ENCODE measurements at regions not wholly inside any gene's neighbourhood (a gene's known extent, or its start where the extent isn't known, plus 50 kb on each side); places are given as distances from the start of the nearest gene placed in this dataset.

DNA sequence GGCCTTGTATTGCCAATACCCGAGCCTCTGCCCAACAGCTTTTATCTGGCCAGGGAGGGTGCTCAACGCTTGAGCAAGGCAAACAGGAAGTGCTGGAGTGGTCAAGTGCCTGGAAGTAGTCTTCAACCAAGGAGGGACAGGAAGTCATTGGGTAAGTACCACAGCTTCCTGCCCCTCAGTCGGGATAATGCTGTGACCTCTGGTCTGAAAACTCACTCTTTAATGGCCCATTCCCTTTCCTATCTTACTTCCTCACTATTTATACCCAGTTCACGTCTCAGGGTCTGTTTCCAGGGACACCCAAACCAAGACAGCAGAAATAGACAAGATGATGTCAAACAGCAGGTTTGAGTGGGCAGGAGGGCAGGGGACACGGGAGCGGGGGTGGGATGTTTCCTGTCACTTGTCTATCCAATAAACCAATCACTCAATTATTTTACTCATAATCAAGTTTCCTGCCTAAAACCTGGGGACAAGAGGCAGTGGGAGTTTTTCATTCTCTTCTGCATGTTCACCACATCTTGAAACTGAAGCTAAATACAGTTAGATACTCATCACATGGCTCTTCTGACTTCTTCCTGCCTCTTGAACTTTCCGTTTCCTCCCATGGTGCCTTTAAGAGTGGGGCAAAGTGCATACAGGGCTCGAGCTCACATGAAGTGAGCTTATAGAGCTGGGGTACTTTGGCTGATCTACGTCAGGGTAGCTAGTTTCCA, 68.9 kb upstream of the CAB39 start:
- POLR2A ChIA-PET: no interaction called here
- Histone ChIP-seq H2AFZ (ENCODE audit: low read depth) (no peak overlapping the region), H3K4me2 (no peak overlapping the region), H3F3A (replicated peaks; ENCODE audit: insufficient read depth) (no peaks in the 10 kb centered on the region), H3K27ac (ENCODE audit: low read depth in 2 of 2, low read length in 1 of 2) (no peak overlapping the region), H3K9me3 (no peaks in the 10 kb centered on the region), H3K27me3 (ENCODE audit: insufficient read depth) (no peaks in the 10 kb centered on the region), H3K4me1 (ENCODE audit: control insufficient read depth in 1 of 2, insufficient read depth in 2 of 2, low read depth in 1 of 2, low read length in 1 of 2) (no peaks in the 10 kb centered on the region), H3K4me3 (ENCODE audit: low read depth in 2 of 2, low read length in 1 of 2) (no peak overlapping the region), H3K9ac (no peak overlapping the region), H4K20me1 (ENCODE audit: insufficient read depth) (no peaks in the 10 kb centered on the region), H3K9me2 (no peaks in the 10 kb centered on the region), H3K36me3 (replicated peaks in 1 of 2; ENCODE audit: control insufficient read depth in 1 of 2, insufficient read depth in 2 of 2, low read length in 1 of 2) (no peaks in the 10 kb centered on the region), H3K79me2 (ENCODE audit: insufficient read depth) (no peaks in the 10 kb centered on the region)
- WGBS (ENCODE audit: low lambda C conversion rate): 70% methylated on average over 9 of the region's 9 CpGs
- CTCF ChIA-PET: no interaction called here
- no peak for DNase-seq
- TF ChIP-seq RXRA (IDR thresholded peaks at IDR 0.05; ENCODE audit: borderline replicate concordance, low read depth) (no peak), CHD2 (IDR thresholded peaks at IDR 0.05; ENCODE audit: low read length, partially characterized antibody) (no peak)
- TF ChIP-seq, protein P1, sequence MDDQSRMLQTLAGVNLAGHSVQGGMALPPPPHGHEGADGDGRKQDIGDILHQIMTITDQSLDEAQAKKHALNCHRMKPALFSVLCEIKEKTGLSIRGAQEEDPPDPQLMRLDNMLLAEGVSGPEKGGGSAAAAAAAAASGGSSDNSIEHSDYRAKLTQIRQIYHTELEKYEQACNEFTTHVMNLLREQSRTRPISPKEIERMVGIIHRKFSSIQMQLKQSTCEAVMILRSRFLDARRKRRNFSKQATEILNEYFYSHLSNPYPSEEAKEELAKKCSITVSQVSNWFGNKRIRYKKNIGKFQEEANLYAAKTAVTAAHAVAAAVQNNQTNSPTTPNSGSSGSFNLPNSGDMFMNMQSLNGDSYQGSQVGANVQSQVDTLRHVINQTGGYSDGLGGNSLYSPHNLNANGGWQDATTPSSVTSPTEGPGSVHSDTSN (IDR thresholded peaks at IDR 0.05): no peak

DNA sequence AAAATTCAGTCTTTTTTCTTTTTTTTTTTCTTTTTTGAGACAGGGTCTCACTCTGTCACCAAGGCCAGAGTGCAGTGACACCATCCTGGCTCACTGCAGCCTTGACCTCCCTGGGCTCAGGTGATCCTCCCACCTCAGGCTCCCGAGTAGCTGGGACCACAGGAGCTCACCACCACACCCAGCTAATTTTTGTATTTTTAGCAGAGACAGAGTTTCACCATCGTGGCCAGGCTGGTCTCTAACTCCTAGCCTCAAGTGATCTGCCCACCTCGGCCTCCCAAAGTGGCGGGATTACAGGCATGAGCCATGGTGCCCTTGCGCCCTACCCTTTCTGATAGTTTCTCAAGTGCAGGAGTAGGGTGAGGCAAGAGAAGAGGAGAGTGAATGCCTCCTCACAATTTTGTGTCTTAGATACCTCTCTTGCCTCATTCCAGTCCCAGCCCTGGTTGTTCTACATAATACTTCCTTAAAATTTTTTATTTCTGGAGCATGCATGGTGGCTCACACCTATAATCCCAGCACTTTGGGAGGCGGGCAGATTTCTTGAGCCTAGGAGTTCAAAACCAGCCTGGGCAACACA, 68.2 kb upstream of the CAB39 start:
- Histone ChIP-seq H3K4me2 (no peak overlapping the region), H3K27ac (ENCODE audit: low read depth in 2 of 2, low read length in 1 of 2) (no peak overlapping the region), H3K4me3 (ENCODE audit: low read depth in 2 of 2, low read length in 1 of 2) (no peak overlapping the region), H3K9me2 (no peaks in the 10 kb centered on the region), H2AFZ (ENCODE audit: low read depth) (no peak overlapping the region), H3K9me3 (no peaks in the 10 kb centered on the region), H3F3A (replicated peaks; ENCODE audit: insufficient read depth) (no peaks in the 10 kb centered on the region), H3K27me3 (ENCODE audit: insufficient read depth) (no peaks in the 10 kb centered on the region), H4K20me1 (ENCODE audit: insufficient read depth) (no peaks in the 10 kb centered on the region), H3K36me3 (replicated peaks in 1 of 2; ENCODE audit: control insufficient read depth in 1 of 2, insufficient read depth in 2 of 2, low read length in 1 of 2) (no peaks in the 10 kb centered on the region), H3K9ac (no peak overlapping the region), H3K79me2 (ENCODE audit: insufficient read depth) (no peaks in the 10 kb centered on the region), H3K4me1 (ENCODE audit: control insufficient read depth in 1 of 2, insufficient read depth in 2 of 2, low read depth in 1 of 2, low read length in 1 of 2) (no peaks in the 10 kb centered on the region)
- TF ChIP-seq MEF2A (IDR thresholded peaks at IDR 0.05; ENCODE audit: borderline replicate concordance, low read depth) (no peak), CHD2 (IDR thresholded peaks at IDR 0.05; ENCODE audit: low read length, partially characterized antibody) (no peak), YY1 (IDR thresholded peaks at IDR 0.05; ENCODE audit: low read depth) (no peak), RAD21 (IDR thresholded peaks at IDR 0.05; ENCODE audit: low read length) (no peak), JUND (IDR thresholded peaks at IDR 0.05) (no peak), SIN3A (IDR thresholded peaks at IDR 0.05; ENCODE audit: borderline replicate concordance, low read depth, low read length) (no peak), RFX5 (IDR thresholded peaks at IDR 0.05; ENCODE audit: low read length) (no peak), FOXM1 (IDR thresholded peaks at IDR 0.05; ENCODE audit: low read depth) (no peak), MAX (IDR thresholded peaks at IDR 0.05; ENCODE audit: low read depth) (no peak), FOXJ3 (CRISPR knock-in tag; IDR thresholded peaks at IDR 0.05) (no peak), EP300 (IDR thresholded peaks at IDR 0.05; ENCODE audit: borderline replicate concordance in 1 of 2, low read depth in 1 of 2, low read length in 1 of 2) (no peak), MXI1 (IDR thresholded peaks at IDR 0.05; ENCODE audit: low read depth, low read length) (no peak), EZH2phosphoT487 (IDR thresholded peaks at IDR 0.05; ENCODE audit: borderline replicate concordance, low read depth) (no peak), USF1 (IDR thresholded peaks at IDR 0.05; ENCODE audit: borderline replicate concordance, low read depth) (no peak), RXRA (IDR thresholded peaks at IDR 0.05; ENCODE audit: borderline replicate concordance, low read depth) (no peak), GATA2 (CRISPR knock-in tag; IDR thresholded peaks at IDR 0.05) (no peak), NFIC (IDR thresholded peaks at IDR 0.05; ENCODE audit: borderline replicate concordance) (no peak), GABPA (IDR thresholded peaks at IDR 0.05; ENCODE audit: low read depth) (no peak), NRF1 (IDR thresholded peaks at IDR 0.05; ENCODE audit: low read depth, low read length) (no peak)
- TF ChIP-seq, protein P2, sequence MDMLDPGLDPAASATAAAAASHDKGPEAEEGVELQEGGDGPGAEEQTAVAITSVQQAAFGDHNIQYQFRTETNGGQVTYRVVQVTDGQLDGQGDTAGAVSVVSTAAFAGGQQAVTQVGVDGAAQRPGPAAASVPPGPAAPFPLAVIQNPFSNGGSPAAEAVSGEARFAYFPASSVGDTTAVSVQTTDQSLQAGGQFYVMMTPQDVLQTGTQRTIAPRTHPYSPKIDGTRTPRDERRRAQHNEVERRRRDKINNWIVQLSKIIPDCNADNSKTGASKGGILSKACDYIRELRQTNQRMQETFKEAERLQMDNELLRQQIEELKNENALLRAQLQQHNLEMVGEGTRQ (IDR thresholded peaks at IDR 0.05; ENCODE audit: borderline replicate concordance, low read depth, low read length): no peak
- CTCF ChIA-PET: no interaction called here
- POLR2A ChIA-PET: no interaction called here
- no peak for DNase-seq
- 71% methylated on average over 6 of the region's 6 CpGs for WGBS (ENCODE audit: low lambda C conversion rate)
